PC-3 (cell line): ENCODE measurements at regions not wholly inside any gene's neighbourhood (a gene's known extent, or its start where the extent isn't known, plus 50 kb on each side); places are given as distances from the start of the nearest gene placed in this dataset.

ENCODE experiments used
- ATAC-seq: fragments of 200-7000 bp; cut with Tn5 transposase; 2 replicates; pipeline ENCODE4 v1.9.1; 2020; ENCODE audit warnings: mild to moderate bottlenecking, moderate library complexity
- BruUV-seq: library from RNA; stranded (reverse); fragments of 400-500 nt; replicated peaks from 2 replicates; lab custom pipeline; 2021; lab: Mats Ljungman, UMichigan
- CTCF ChIA-PET: fragments of 300-600 bp; sonication (Branson Sonifier 250); formaldehyde crosslinking; loops from one replicate; lab custom pipeline; 2022; ENCODE audit warnings: antibody characterized with exemption; lab: Charles Lee
- POLR2A ChIA-PET: fragments of 300-600 bp; sonication (Branson Sonifier 250); formaldehyde crosslinking; loops from one replicate; lab custom pipeline; 2022; ENCODE audit warnings: antibody characterized with exemption; ENCODE audit not compliant: unreplicated experiment; lab: Charles Lee
- DNase-seq: peaks from one replicate; pipeline ENCODE4 v3.0.0-alpha.2; 2015
- H2AFZ ChIP-seq: fragments of 300-600 bp; sonication (generic); 2 replicates; pipeline ENCODE4 v1.6.0; 2016; ENCODE audit warnings: antibody characterized with exemption, low read length
- H3F3A ChIP-seq: fragments of 300-600 bp; sonication (generic); one replicate; pipeline ENCODE4 v1.6.0; 2017; ENCODE audit warnings: antibody characterized with exemption, low read length, control low read depth, mild to moderate bottlenecking; ENCODE audit not compliant: unreplicated experiment
- H3K27ac ChIP-seq: fragments of 300-600 bp; sonication (generic); 2 replicates; pipeline ENCODE4 v1.5.1; 2016; ENCODE audit warnings: mild to moderate bottlenecking, low read length
- H3K27me3 ChIP-seq: fragments of 300-600 bp; sonication (generic); 2 replicates; pipeline ENCODE4 v1.6.1; 2016; ENCODE audit warnings: low read length, mixed read lengths
- H3K36me3 ChIP-seq: fragments of 300-600 bp; sonication (generic); 2 replicates; pipeline ENCODE4 v1.6.1; 2016; ENCODE audit warnings: low read depth, mixed run types, low read length, mixed read lengths
- H3K4me1 ChIP-seq: fragments of 300-600 bp; sonication (generic); 2 replicates; pipeline ENCODE4 v1.5.1; 2016; ENCODE audit warnings: low read length; ENCODE audit not compliant: insufficient read depth
- H3K4me2 ChIP-seq: fragments of 300-600 bp; sonication (generic); 2 replicates; pipeline ENCODE4 v1.6.0; 2016; ENCODE audit warnings: low read length
- H3K4me3 ChIP-seq: fragments of 300-600 bp; sonication (generic); 2 replicates; pipeline ENCODE4 v1.5.1; 2016; ENCODE audit warnings: mild to moderate bottlenecking, low read length, mixed read lengths
- H3K79me2 ChIP-seq: fragments of 300-600 bp; sonication (generic); 2 replicates; pipeline ENCODE4 v1.6.1; 2017; ENCODE audit warnings: low read length, mixed read lengths
- H3K9ac ChIP-seq: fragments of 300-600 bp; sonication (generic); 2 replicates; pipeline ENCODE4 v1.6.0; 2016; ENCODE audit warnings: mild to moderate bottlenecking, low read length
- H3K9me2 ChIP-seq: fragments of 300-600 bp; sonication (generic); replicated peaks from 2 replicates; pipeline ENCODE4 v1.6.1; 2016; ENCODE audit warnings: mixed run types, low read length, mixed read lengths
- H3K9me3 ChIP-seq: fragments of 300-600 bp; sonication (generic); 2 replicates; pipeline ENCODE4 v1.6.1; 2016; ENCODE audit warnings: low read length, mixed read lengths
- H4K20me1 ChIP-seq: fragments of 300-600 bp; sonication (generic); 2 replicates; pipeline ENCODE4 v1.6.1; 2016; ENCODE audit warnings: low read length, mixed read lengths
- CTCF ChIP-seq: fragments of 300-600 bp; sonication (generic); conservative IDR thresholded peaks from 2 replicates; pipeline ENCODE4 v1.5.1; 2017; ENCODE audit warnings: antibody characterized with exemption, low read depth, mild to moderate bottlenecking, low read length
- EZH2 ChIP-seq: fragments of 300-600 bp; sonication (generic); IDR thresholded peaks from one replicate; pipeline ENCODE4 v1.6.1; 2017; ENCODE audit warnings: antibody characterized with exemption, mild to moderate bottlenecking, low read length; ENCODE audit not compliant: unreplicated experiment
- EZH2phosphoT487 ChIP-seq: fragments of 300-600 bp; sonication (generic); IDR thresholded peaks from 2 replicates; pipeline ENCODE4 v1.6.1; 2018; ENCODE audit warnings: mild to moderate bottlenecking, antibody characterized with exemption, low read length, borderline replicate concordance
- intact Hi-C: fragments of 100-400 bp; cut with micrococcal nuclease; formaldehyde crosslinking; loops from 2 replicates; pipeline ENCODE4 v1.9.0; 2023

- H3F3A ChIP-seq, result no peaks in the 10 kb centered on the region
- no peaks in the 10 kb centered on the region for H3K9me2 ChIP-seq
- peak; percentile 55 for DNase-seq
- peak overlapping the region; percentile 66 for H3K4me3 ChIP-seq
- CTCF ChIA-PET, result no interaction called here
- peak; percentile 41 for ATAC-seq
- H3K79me2 ChIP-seq, result no peaks in the 10 kb centered on the region
- H3K36me3 ChIP-seq, result no peaks in the 10 kb centered on the region
- POLR2A ChIA-PET, result no interaction called here
- intact Hi-C loops, result loop anchor here (2.0 kb wide), 2 partner anchors 32 to 40 kb away; no protein-coding TSS in a partner anchor
- no peaks in the 10 kb centered on the region for H3K27me3 ChIP-seq
- TF ChIP-seq EZH2, result no peak
- TF ChIP-seq EZH2phosphoT487, result no peak
- no peak for TF ChIP-seq CTCF
- H3K27ac ChIP-seq, result peak overlapping the region; percentile 98
- no TSS peak for BruUV-seq
- peaks cover 41% of the 10 kb centered on the region for H3K4me1 ChIP-seq
- H2AFZ ChIP-seq, result no peak overlapping the region
- H3K4me2 ChIP-seq, result peak overlapping the region; percentile 82
- peak overlapping the region; percentile 82 for H3K9ac ChIP-seq
- H3K9me3 ChIP-seq, result no peaks in the 10 kb centered on the region
- H4K20me1 ChIP-seq, result no peaks in the 10 kb centered on the region
Observed at GRCh38 chrX:116241001-116241400, 70.5 kb downstream of the AGTR2 start.

- Histone ChIP-seq H3K4me2 (no peak overlapping the region), H3K27ac (no peak overlapping the region), H3K79me2 (no peaks in the 10 kb centered on the region), H3K4me1 (peaks cover 43% of the 10 kb centered on the region), H4K20me1 (no peaks in the 10 kb centered on the region), H3K9ac (no peak overlapping the region), H3K36me3 (no peaks in the 10 kb centered on the region), H3K4me3 (no peak overlapping the region), H3F3A (no peaks in the 10 kb centered on the region), H3K9me2 (no peaks in the 10 kb centered on the region), H3K27me3 (no peaks in the 10 kb centered on the region), H2AFZ (no peak overlapping the region), H3K9me3 (no peaks in the 10 kb centered on the region)
- ChIA-PET CTCF (no interaction called here), POLR2A (no interaction called here)
- intact Hi-C loops, result no loop called here
- no TSS peak for BruUV-seq
- TF ChIP-seq CTCF, result no peak
- no peak for TF ChIP-seq EZH2phosphoT487
- TF ChIP-seq EZH2, result no peak
- DNase-seq (no peak), ATAC-seq (no peak)
Observed at GRCh38 chrX:116243039-116243438, 72.5 kb downstream of the AGTR2 start.

GRCh38 chrX:116246261-116246660, 75.7 kb downstream of the AGTR2 start:
- Histone ChIP-seq H3K9me2 (no peaks in the 10 kb centered on the region), H3K36me3 (no peaks in the 10 kb centered on the region), H3K27me3 (no peaks in the 10 kb centered on the region), H3K9me3 (no peaks in the 10 kb centered on the region), H3K4me2 (peak overlapping the region; percentile 37; the same call in 1 of the 2 replicates), H3K79me2 (no peaks in the 10 kb centered on the region), H3K27ac (peak overlapping the region; percentile 79), H4K20me1 (no peaks in the 10 kb centered on the region), H3F3A (no peaks in the 10 kb centered on the region), H2AFZ (0 out of 2 replicates have a peak overlapping the region, but pooled peaks have one; percentile 34), H3K4me3 (no peak overlapping the region), H3K9ac (peak overlapping the region; percentile 12; the same call in 1 of the 2 replicates), H3K4me1 (peaks cover 18% of the 10 kb centered on the region)
- no TSS peak for BruUV-seq
- ChIA-PET POLR2A (no interaction called here), CTCF (no interaction called here)
- TF ChIP-seq CTCF (no peak), EZH2 (no peak), EZH2phosphoT487 (no peak)
- intact Hi-C loops, result no loop called here
- DNase-seq (peak; percentile 68), ATAC-seq (no peak)
